Gastrocnemius medialis (tissue), 4 donors: ENCODE measurements at regions not wholly inside any gene's neighbourhood (a gene's known extent, or its start where the extent isn't known, plus 50 kb on each side); places are given as distances from the start of the nearest gene placed in this dataset.

Experiments used
- CTCF ChIP-seq, 5 experiments: fragments of 450-650 bp in 3 of 5; fragments of 200-600 bp in 2 of 5; sonication (generic) in 2 of 5; IDR thresholded peaks in 4 of 5; conservative IDR thresholded peaks in 1 of 5; 1 replicate in 4 of 5; 2 replicates in 1 of 5; pipeline ENCODE4 v1.5.1; 2016 to 2019; ENCODE audit warnings: antibody characterized with exemption in 5 of 5, mild to moderate bottlenecking in 3 of 5, moderate library complexity in 3 of 5
- POLR2A ChIP-seq, 2 donors: fragments of 450-650 bp; IDR thresholded peaks; one replicate each; pipeline ENCODE4 v1.6.1; 2017; ENCODE audit warnings: antibody characterized with exemption in 2 of 2, mild to moderate bottlenecking in 2 of 2, moderate library complexity in 2 of 2

GRCh38 chr13:107681600-107681999 is 533.7 kb downstream of the LIG4 start:
- TF ChIP-seq POLR2A (IDR thresholded peaks at IDR 0.05) (no peak), CTCF (IDR thresholded peaks at IDR 0.05 in 4 of 5, conservative IDR thresholded peaks at IDR 0.05 in 1 of 5) (no peak)
